Peyer's patch (tissue), 4 donors: ENCODE measurements at regions not wholly inside any gene's neighbourhood (a gene's known extent, or its start where the extent isn't known, plus 50 kb on each side); places are given as distances from the start of the nearest gene placed in this dataset.
A peak's percentile ranks its signal among the peaks of the same experiment; 100 is the strongest.

Source experiments
- DNase-seq, 3 donors: peaks; one replicate each; pipeline ENCODE4 v3.0.0-alpha.2; 2017 to 2019
- H3K27ac ChIP-seq, 4 donors: fragments of 200-600 bp; sonication (generic); one replicate each; pipeline ENCODE4 v1.5.1; 2016 to 2019
- H3K27me3 ChIP-seq, 2 donors: fragments of 200-600 bp; sonication (generic); one replicate each; pipeline ENCODE4 v1.5.1; 2019
- H3K36me3 ChIP-seq, 3 donors: fragments of 200-600 bp; sonication (generic); one replicate each; pipeline ENCODE4 v1.5.1; 2016 to 2019
- H3K4me1 ChIP-seq, 4 donors: fragments of 200-600 bp; sonication (generic); one replicate each; pipeline ENCODE4 v1.5.1; 2016 to 2019
- H3K4me3 ChIP-seq, 4 donors: fragments of 200-600 bp; sonication (generic); 1 replicate in 3 of 4; 2 replicates in 1 of 4; pipeline ENCODE4 v1.5.1; 2016 to 2019; ENCODE audit warnings: mild to moderate bottlenecking in 1 of 4
- H3K9me3 ChIP-seq, 4 donors: fragments of 200-600 bp; sonication (generic); one replicate each; pipeline ENCODE4 v1.5.1; 2016 to 2019; ENCODE audit warnings: mild to moderate bottlenecking in 1 of 4
- POLR2A ChIP-seq, 2 donors: fragments of 450-650 bp; IDR thresholded peaks; one replicate each; pipeline ENCODE4 v1.5.1; 2017; ENCODE audit warnings: antibody characterized with exemption in 2 of 2, mild to moderate bottlenecking in 2 of 2, moderate library complexity in 2 of 2
- TF ChIP-seq, protein P1 (sequence below), 6 experiments: fragments of 450-650 bp in 4 of 6; fragments of 200-600 bp in 2 of 6; sonication (generic) in 1 of 6; IDR thresholded peaks; one replicate each; pipeline ENCODE4 v1.5.1; 2017 to 2019; ENCODE audit warnings: antibody characterized with exemption in 6 of 6, mild to moderate bottlenecking in 3 of 6, moderate library complexity in 1 of 6

DNA sequence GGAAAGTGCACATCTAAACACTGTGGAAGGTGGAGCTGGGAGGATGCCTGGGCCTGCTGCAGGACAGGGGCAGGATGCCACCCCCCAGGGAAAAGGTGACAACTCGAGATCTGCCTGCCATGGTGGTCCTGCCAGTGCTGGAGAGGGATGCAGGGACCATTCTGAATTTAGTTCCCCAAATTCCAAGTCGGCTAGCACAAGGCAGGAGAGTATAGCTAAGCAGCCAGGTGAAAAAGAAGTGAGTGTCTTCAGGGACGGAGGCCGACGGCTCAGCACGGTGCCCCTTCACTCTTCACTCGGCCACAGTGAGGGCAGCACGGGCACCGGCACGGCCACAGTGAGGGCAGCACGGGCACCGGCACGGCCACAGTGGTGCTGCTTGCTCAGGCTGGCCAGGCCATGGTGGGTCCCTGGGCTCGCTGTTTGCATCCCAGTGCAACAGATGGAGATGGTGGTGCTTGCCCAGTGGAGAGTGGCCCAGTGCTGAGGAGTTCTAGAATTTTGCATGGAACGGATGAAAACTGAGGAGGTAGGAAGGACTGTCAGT, 161.3 kb upstream of the SHH start:
- DNase-seq: peak in 2 of 3 donors; percentile 30 to 46
- TF ChIP-seq POLR2A (IDR thresholded peaks at IDR 0.05): no peak
- TF ChIP-seq, protein P1, sequence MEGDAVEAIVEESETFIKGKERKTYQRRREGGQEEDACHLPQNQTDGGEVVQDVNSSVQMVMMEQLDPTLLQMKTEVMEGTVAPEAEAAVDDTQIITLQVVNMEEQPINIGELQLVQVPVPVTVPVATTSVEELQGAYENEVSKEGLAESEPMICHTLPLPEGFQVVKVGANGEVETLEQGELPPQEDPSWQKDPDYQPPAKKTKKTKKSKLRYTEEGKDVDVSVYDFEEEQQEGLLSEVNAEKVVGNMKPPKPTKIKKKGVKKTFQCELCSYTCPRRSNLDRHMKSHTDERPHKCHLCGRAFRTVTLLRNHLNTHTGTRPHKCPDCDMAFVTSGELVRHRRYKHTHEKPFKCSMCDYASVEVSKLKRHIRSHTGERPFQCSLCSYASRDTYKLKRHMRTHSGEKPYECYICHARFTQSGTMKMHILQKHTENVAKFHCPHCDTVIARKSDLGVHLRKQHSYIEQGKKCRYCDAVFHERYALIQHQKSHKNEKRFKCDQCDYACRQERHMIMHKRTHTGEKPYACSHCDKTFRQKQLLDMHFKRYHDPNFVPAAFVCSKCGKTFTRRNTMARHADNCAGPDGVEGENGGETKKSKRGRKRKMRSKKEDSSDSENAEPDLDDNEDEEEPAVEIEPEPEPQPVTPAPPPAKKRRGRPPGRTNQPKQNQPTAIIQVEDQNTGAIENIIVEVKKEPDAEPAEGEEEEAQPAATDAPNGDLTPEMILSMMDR (IDR thresholded peaks at IDR 0.05): no peak

DNA sequence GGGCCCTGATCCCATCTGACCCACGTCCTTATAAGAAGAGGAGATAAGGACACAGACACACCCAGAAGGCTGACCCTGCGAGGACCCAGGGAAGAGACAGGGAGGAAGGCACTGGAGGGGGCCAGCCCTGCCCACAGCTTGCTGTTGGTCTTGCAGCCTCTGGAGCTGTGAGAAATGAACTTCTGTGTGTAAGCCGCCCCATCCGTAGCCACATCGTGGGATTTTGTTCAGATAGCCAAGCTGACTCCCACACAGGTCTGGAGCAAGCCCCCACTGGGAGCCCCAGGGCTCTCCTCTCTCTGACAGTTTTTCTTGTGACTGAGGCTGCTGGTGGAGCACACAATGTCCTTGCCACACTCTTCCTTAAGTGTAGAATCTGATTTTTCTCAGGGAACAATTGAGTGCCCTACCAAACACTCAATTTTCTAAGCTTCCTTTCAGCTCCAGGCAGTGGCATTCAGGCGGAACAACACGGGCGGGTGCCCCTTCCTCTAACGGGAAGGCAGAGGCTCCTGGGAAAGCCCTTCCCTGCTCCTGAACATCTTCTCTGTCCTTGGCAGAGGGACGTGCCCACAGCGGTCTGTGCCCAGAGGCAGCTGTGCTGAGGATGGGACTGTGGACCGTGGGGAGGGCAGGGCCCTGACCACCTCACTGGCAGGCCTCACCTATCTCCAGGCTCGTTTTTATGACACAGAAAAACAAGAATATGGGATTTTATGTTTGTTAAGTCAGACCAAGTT, 160.6 kb upstream of the SHH start:
- Histone ChIP-seq H3K27me3 (no peaks in the 10 kb centered on the region), H3K4me3 (no peak overlapping the region)
- peak in 2 of 3 donors; percentile 28 to 35 for DNase-seq

More for the DNA sequence above, 161.3 kb upstream of the SHH start:
- Histone ChIP-seq H3K36me3 (no peaks in the 10 kb centered on the region), H3K27ac (no peak overlapping the region), H3K4me1 (no peaks in the 10 kb centered on the region), H3K27me3 (no peaks in the 10 kb centered on the region), H3K9me3 (no peaks in the 10 kb centered on the region), H3K4me3 (no peak overlapping the region)

DNA sequence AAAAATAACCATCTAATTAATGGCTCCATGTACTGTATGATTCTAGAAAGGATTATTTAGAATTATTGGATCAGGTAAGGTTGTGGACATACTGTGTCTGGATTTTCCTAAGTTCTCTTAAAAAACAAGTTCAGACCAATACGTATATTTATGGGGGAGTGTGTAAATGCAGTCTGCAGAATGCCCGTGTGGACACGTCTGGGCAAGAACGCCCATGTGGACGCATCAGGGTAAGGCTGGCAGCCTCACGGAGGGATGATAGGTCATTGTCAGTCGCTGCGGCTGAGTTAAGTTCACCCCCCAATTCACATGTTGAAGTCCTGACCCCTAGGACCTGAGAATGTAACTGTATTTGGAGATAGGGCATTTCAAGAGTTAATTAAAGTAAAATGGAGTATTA, 160.0 kb upstream of the SHH start:
- H3K4me1 ChIP-seq: no peaks in the 10 kb centered on the region
- no peak for TF ChIP-seq POLR2A (IDR thresholded peaks at IDR 0.05)
- TF ChIP-seq, protein P1 (IDR thresholded peaks at IDR 0.05): no peak
- H3K27me3 ChIP-seq: no peaks in the 10 kb centered on the region
- H3K4me3 ChIP-seq: no peak overlapping the region
- no peaks in the 10 kb centered on the region for H3K9me3 ChIP-seq
- no peak overlapping the region for H3K27ac ChIP-seq
- DNase-seq: no peak
- H3K36me3 ChIP-seq: no peaks in the 10 kb centered on the region

More for the DNA sequence above, 160.6 kb upstream of the SHH start:
- H3K27ac ChIP-seq: no peak overlapping the region
- no peaks in the 10 kb centered on the region for H3K9me3 ChIP-seq
- no peaks in the 10 kb centered on the region for H3K4me1 ChIP-seq
- H3K36me3 ChIP-seq: no peaks in the 10 kb centered on the region
- TF ChIP-seq, protein P1 (IDR thresholded peaks at IDR 0.05): no peak
- TF ChIP-seq POLR2A (IDR thresholded peaks at IDR 0.05): no peak

DNA sequence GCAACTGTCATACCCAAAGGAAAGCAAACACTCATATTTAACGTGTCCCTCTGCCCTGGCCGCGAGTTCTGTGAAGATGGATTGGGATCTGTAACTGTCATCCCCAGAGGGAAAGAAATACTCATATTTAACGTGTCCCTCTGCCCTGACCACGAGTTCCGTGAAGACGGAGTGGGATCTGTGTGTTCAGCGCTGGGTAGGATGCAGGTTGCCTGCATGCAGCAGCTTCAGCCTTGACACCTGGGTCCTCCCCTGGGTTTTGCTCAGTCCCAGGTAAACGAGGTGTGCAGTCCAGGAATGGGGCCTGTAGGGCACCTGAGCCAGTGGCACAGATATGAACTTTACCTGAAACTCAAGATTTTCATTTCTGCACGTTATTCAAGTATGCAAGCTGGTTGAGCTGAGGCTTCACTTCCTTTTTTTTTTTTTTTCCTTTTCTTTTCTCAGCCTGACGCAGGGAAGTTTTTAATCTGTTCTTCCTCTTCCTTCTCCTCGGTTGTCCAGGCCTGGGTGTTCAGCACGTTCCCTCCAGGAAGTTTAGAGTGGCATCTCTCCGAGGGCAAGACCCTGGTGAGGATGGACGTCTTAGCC, 159.0 kb upstream of the SHH start:
- H3K4me1 ChIP-seq: no peaks in the 10 kb centered on the region
- H3K27me3 ChIP-seq: no peaks in the 10 kb centered on the region
- no peak overlapping the region for H3K4me3 ChIP-seq
- no peaks in the 10 kb centered on the region for H3K36me3 ChIP-seq
- no peaks in the 10 kb centered on the region for H3K9me3 ChIP-seq
- H3K27ac ChIP-seq: no peak overlapping the region
- DNase-seq: peak in 1 of 3 donors; percentile 30
- no peak for TF ChIP-seq POLR2A (IDR thresholded peaks at IDR 0.05)
- TF ChIP-seq, protein P1 (IDR thresholded peaks at IDR 0.05): no peak

DNA sequence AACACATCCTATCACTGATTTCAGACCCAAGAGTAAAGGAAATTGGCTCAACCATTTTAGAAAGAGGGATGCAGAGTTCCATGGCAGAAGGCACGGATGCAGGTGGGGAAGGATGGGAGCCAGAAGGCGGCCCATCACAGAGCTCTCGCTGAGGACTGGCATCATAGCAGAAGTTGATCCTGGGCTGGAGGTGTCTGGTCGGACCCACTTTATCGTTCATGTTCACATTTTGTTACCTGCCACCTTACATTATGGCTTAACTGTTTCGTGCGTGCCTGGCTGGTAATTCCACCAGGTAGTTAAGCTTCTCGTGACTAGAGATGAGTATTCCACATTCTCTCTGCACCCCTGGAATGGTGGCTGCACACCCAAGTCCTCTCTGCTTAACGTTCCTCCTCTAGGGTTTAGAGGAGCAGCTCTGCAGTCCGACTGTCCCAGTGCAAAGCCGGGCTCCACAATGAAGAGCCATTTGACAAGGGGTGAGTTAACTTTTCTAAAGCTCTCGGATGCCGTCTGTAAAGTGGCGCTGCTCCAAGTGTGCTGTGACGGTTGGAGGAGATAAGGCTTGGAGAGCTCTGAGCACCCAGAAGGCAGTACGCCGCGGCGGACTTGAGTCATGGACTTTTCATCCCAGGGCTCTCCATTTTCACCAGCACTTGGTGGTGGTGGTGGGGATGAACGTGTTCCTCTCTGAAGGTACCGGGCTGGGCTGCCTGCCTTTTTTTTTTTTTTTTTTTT, 157.1 kb upstream of the SHH start:
- no peak for TF ChIP-seq POLR2A (IDR thresholded peaks at IDR 0.05)
- TF ChIP-seq, protein P1 (IDR thresholded peaks at IDR 0.05): no peak

More for the DNA sequence above, 157.1 kb upstream of the SHH start:
- Histone ChIP-seq H3K4me3 (no peak overlapping the region), H3K4me1 (no peaks in the 10 kb centered on the region), H3K36me3 (no peaks in the 10 kb centered on the region), H3K27ac (no peak overlapping the region), H3K27me3 (no peaks in the 10 kb centered on the region), H3K9me3 (no peaks in the 10 kb centered on the region)
- DNase-seq: peak in 1 of 3 donors; percentile 30
